Motor neuron (in vitro differentiated cells): ENCODE measurements at regions not wholly inside any gene's neighbourhood (a gene's known extent, or its start where the extent isn't known, plus 50 kb on each side); places are given as distances from the start of the nearest gene placed in this dataset.

Experiments used
- ATAC-seq, 8 experiments: fragments of 200-7000 bp; cut with Tn5 transposase; replicated peaks in 6 of 8; 2 replicates each; pipeline ENCODE4 v1.8.0; 2021; ENCODE audit warnings: mild to moderate bottlenecking in 8 of 8, moderate library complexity in 8 of 8
- H3K27ac ChIP-seq, 2 donors: fragments of 250-450 bp; sonication (Bioruptor Pico); 2 replicates each; pipeline ENCODE4 v1.9.0; 2021; ENCODE audit warnings: antibody characterized with exemption in 2 of 2, mild to moderate bottlenecking in 2 of 2, moderate library complexity in 1 of 2
- H3K4me1 ChIP-seq, 2 donors: fragments of 250-450 bp; sonication (Bioruptor Pico); replicated peaks in 1 of 2; 2 replicates each; pipeline ENCODE4 v1.6.1; 2021; ENCODE audit warnings: antibody characterized with exemption in 2 of 2, mild to moderate bottlenecking in 2 of 2, moderate library complexity in 1 of 2
- H3K4me3 ChIP-seq, 5 donors: fragments of 250-450 bp; sonication (Bioruptor Pico); 2 replicates each; pipeline ENCODE4 v1.9.0; 2021; ENCODE audit warnings: antibody characterized with exemption in 5 of 5, mild to moderate bottlenecking in 5 of 5, moderate library complexity in 4 of 5
- WGBS, 10 experiments: fragments of 450-650 bp; shearing (Covaris generic); methylation state at CpG; one replicate each; pipeline ENCODE4 v1.0.0; 2022; 5-methylcytosine and 5-hydroxymethylcytosine counted together
- in situ Hi-C, 9 experiments: fragments of 400-800 bp; cut with MboI; loops; one replicate each; pipeline ENCODE4 v1.15.0; 2021; ENCODE audit warnings: low sequenced_read_pairs in 9 of 9, low pct_unique_long_range_greater_than_20kb in 2 of 9; ENCODE audit not compliant: unreplicated experiment in 9 of 9

- WGBS, 10 experiments: 10 to 100% (median 80%) methylated on average over 3 of the region's 3 CpGs
These were observed 303.2 kb upstream of the LRFN5 start for GRCh38 chr14:41303506-41303905.

GRCh38 chr14:41302776-41303175 lies 303.9 kb upstream of the LRFN5 start:
- no peak overlapping the region for H3K27ac ChIP-seq
- peaks cover 0 to 2% of the 10 kb centered on the region in 2 donors for H3K4me1 ChIP-seq
- no peak for ATAC-seq
- WGBS, 10 experiments: 5 to 94% (median 83%) methylated on average over 1 to 3 of the region's 3 CpGs; no CpG with 5 or more reads in 1 of the 10 experiments
- in situ Hi-C loops: no loop called here
- H3K4me3 ChIP-seq: no peak overlapping the region

More at GRCh38 chr14:41303506-41303905, 303.2 kb upstream of the LRFN5 start:
- no peak overlapping the region for H3K4me3 ChIP-seq
- in situ Hi-C loops: no loop called here
- peaks cover 0 to 2% of the 10 kb centered on the region in 2 donors for H3K4me1 ChIP-seq
- no peak overlapping the region for H3K27ac ChIP-seq
- no peak for ATAC-seq

- Histone ChIP-seq H3K4me1 (peaks cover 0 to 2% of the 10 kb centered on the region in 2 donors), H3K4me3 (no peak overlapping the region), H3K27ac (no peak overlapping the region)
- in situ Hi-C loops: loop anchor here in 1 of 9 experiments (25.0 kb wide), 1 partner anchor 287 kb away; no protein-coding TSS in a partner anchor
- WGBS, 10 experiments: 16 to 100% (median 80%) methylated on average over 3 to 4 of the region's 4 CpGs; no CpG with 5 or more reads in 1 of the 10 experiments
- ATAC-seq: no peak
These were observed 306.8 kb upstream of the LRFN5 start for GRCh38 chr14:41299924-41300323.

GRCh38 chr14:41298328-41298690 lies 308.4 kb upstream of the LRFN5 start:
- in situ Hi-C loops: loop anchor here in 1 of 9 experiments (25.0 kb wide), 1 partner anchor 289 kb away; no protein-coding TSS in a partner anchor
- 0 to 100% (median 72%) methylated on average over 1 to 2 of the region's 2 CpGs; no CpG with 5 or more reads in 2 of the 10 experiments for WGBS, 10 experiments

GRCh38 chr14:41297576-41298327 lies 308.9 kb upstream of the LRFN5 start:
- 4 to 100% (median 55%) methylated on average over 1 to 5 of the region's 5 CpGs for WGBS, 10 experiments
- Histone ChIP-seq H3K27ac (no peak overlapping the region), H3K4me1 (no peaks in the 10 kb centered on the region), H3K4me3 (no peak overlapping the region)
- in situ Hi-C loops: loop anchor here in 1 of 9 experiments (25.0 kb wide), 1 partner anchor 290 kb away; no protein-coding TSS in a partner anchor
- ATAC-seq: peak in 1 of 8 experiments; percentile 56

More at GRCh38 chr14:41298328-41298690, 308.4 kb upstream of the LRFN5 start:
- Histone ChIP-seq H3K4me1 (peaks cover 0 to 2% of the 10 kb centered on the region in 2 donors), H3K27ac (no peak overlapping the region), H3K4me3 (no peak overlapping the region)
- no peak for ATAC-seq

- WGBS, 10 experiments: 33 to 100% (median 82%) methylated on average over 2 to 3 of the region's 3 CpGs; no CpG with 5 or more reads in 1 of the 10 experiments
- no peaks in the 10 kb centered on the region for H3K4me1 ChIP-seq
- H3K27ac ChIP-seq: no peak overlapping the region
These were observed 310.9 kb upstream of the LRFN5 start for GRCh38 chr14:41295734-41296133.

GRCh38 chr14:41289025-41289424 lies 317.7 kb upstream of the LRFN5 start:
- Histone ChIP-seq H3K4me3 (no peak overlapping the region), H3K27ac (no peak overlapping the region), H3K4me1 (peaks cover 0 to 6% of the 10 kb centered on the region in 2 donors)
- in situ Hi-C loops: loop anchor here in 1 of 9 experiments (25.0 kb wide), 1 partner anchor 298 kb away; no protein-coding TSS in a partner anchor
- no peak for ATAC-seq
- WGBS, 10 experiments: 0 to 95% (median 79%) methylated on average over 1 to 5 of the region's 5 CpGs

More at GRCh38 chr14:41295734-41296133, 310.9 kb upstream of the LRFN5 start:
- H3K4me3 ChIP-seq: no peak overlapping the region
- in situ Hi-C loops: loop anchor here in 1 of 9 experiments (25.0 kb wide), 1 partner anchor 292 kb away; no protein-coding TSS in a partner anchor
- no peak for ATAC-seq

- Histone ChIP-seq H3K4me3 (no peak overlapping the region), H3K27ac (no peak overlapping the region), H3K4me1 (peaks cover 0 to 6% of the 10 kb centered on the region in 2 donors)
- peak in 5 of 8 experiments; percentile 26 to 64 (median 43) for ATAC-seq
- in situ Hi-C loops: loop anchor here in 1 of 9 experiments (25.0 kb wide), 1 partner anchor 302 kb away; no protein-coding TSS in a partner anchor
- 4 to 67% (median 33%) methylated on average over 1 to 4 of the region's 4 CpGs for WGBS, 10 experiments
These were observed 321.4 kb upstream of the LRFN5 start for GRCh38 chr14:41285186-41285748.

- Histone ChIP-seq H3K4me1 (peaks cover 0 to 6% of the 10 kb centered on the region in 2 donors), H3K27ac (no peak overlapping the region), H3K4me3 (no peak overlapping the region)
- in situ Hi-C loops: loop anchor here in 1 of 9 experiments (25.0 kb wide), 1 partner anchor 307 kb away; no protein-coding TSS in a partner anchor
- peak in 2 of 8 experiments; percentile 33 to 75 for ATAC-seq
- WGBS, 10 experiments: 0 to 100% (median 50%) methylated on average over 1 of the region's 1 CpG; no CpG with 5 or more reads in 3 of the 10 experiments
These were observed 325.9 kb upstream of the LRFN5 start for GRCh38 chr14:41280745-41281144.

- in situ Hi-C loops: loop anchor here in 1 of 9 experiments (25.0 kb wide), 1 partner anchor 310 kb away; no protein-coding TSS in a partner anchor
- Histone ChIP-seq H3K4me3 (no peak overlapping the region), H3K27ac (no peak overlapping the region), H3K4me1 (no peaks in the 10 kb centered on the region)
- ATAC-seq: peak in 1 of 8 experiments; percentile 70
- 0 to 100% (median 67%) methylated on average over 1 to 2 of the region's 2 CpGs for WGBS, 10 experiments
These were observed 329.2 kb upstream of the LRFN5 start for GRCh38 chr14:41277450-41277849.

- ATAC-seq: no peak
- no peak overlapping the region for H3K27ac ChIP-seq
- no peak overlapping the region for H3K4me3 ChIP-seq
- in situ Hi-C loops: no loop called here
- 0 to 100% (median 82%) methylated on average over 1 to 2 of the region's 2 CpGs; no CpG with 5 or more reads in 1 of the 10 experiments for WGBS, 10 experiments
- H3K4me1 ChIP-seq: no peaks in the 10 kb centered on the region
These were observed 349.2 kb upstream of the LRFN5 start for GRCh38 chr14:41257476-41257875.

GRCh38 chr14:41235466-41235865 lies 371.2 kb upstream of the LRFN5 start:
- in situ Hi-C loops: no loop called here

GRCh38 chr14:41230683-41231082 lies 376.0 kb upstream of the LRFN5 start:
- WGBS, 10 experiments: 25 to 100% (median 84%) methylated on average over 1 to 2 of the region's 2 CpGs; no CpG with 5 or more reads in 2 of the 10 experiments
- no peak overlapping the region for H3K27ac ChIP-seq
- in situ Hi-C loops: no loop called here
- no peak for ATAC-seq
- H3K4me3 ChIP-seq: no peak overlapping the region
- no peaks in the 10 kb centered on the region for H3K4me1 ChIP-seq

More at GRCh38 chr14:41235466-41235865, 371.2 kb upstream of the LRFN5 start:
- H3K4me1 ChIP-seq: no peaks in the 10 kb centered on the region
- H3K4me3 ChIP-seq: no peak overlapping the region
- no peak for ATAC-seq
- no peak overlapping the region for H3K27ac ChIP-seq
- WGBS, 10 experiments: 0 to 100% (median 76%) methylated on average over 1 to 5 of the region's 5 CpGs; no CpG with 5 or more reads in 2 of the 10 experiments
